Activated CD8-positive, alpha-beta T cell treated with anti-CD3 and anti-CD28 coated beads for 36 hours (primary cell): ENCODE measurements at regions not wholly inside any gene's neighbourhood (a gene's known extent, or its start where the extent isn't known, plus 50 kb on each side); places are given as distances from the start of the nearest gene placed in this dataset.
"Not testable (repeated sequence)": the region's sequence is repeated elsewhere in the genome, so short reads cannot be mapped to it uniquely, and the experiment has no call there.

Source experiments
- ATAC-seq: fragments of 200-7000 bp; cut with Tn5 transposase; one replicate; pipeline ENCODE4 v1.10.0; 2021; ENCODE audit warnings: mild to moderate bottlenecking, moderate library complexity
- CTCF ChIA-PET: fragments of 350-600 bp; sonication (Branson Sonifier 250); formaldehyde crosslinking; loops from one replicate; lab custom pipeline; 2021; ENCODE audit warnings: antibody characterized with exemption; lab: Charles Lee
- POLR2A ChIA-PET: fragments of 350-600 bp; sonication (Branson Sonifier 250); formaldehyde crosslinking; loops from one replicate; lab custom pipeline; 2021; ENCODE audit warnings: antibody characterized with exemption; lab: Charles Lee
- DNase-seq: peaks from one replicate; pipeline ENCODE4 v3.0.0-alpha.2; 2020
- H3K27ac Mint-ChIP-seq: one replicate; pipeline ENCODE4 v1.8.0; 2021; ENCODE audit warnings: mild to moderate bottlenecking, mixed read lengths
- H3K27me3 Mint-ChIP-seq: one replicate; pipeline ENCODE4 v1.8.0; 2021; ENCODE audit warnings: mixed read lengths
- H3K36me3 Mint-ChIP-seq: one replicate; pipeline ENCODE4 v1.8.0; 2021; ENCODE audit warnings: low read depth, mixed read lengths
- H3K4me1 Mint-ChIP-seq: one replicate; pipeline ENCODE4 v1.8.0; 2021; ENCODE audit warnings: low read depth, mixed read lengths
- H3K4me3 Mint-ChIP-seq: one replicate; pipeline ENCODE4 v1.8.0; 2021; ENCODE audit warnings: mild to moderate bottlenecking, moderate library complexity, mixed read lengths
- H3K9me3 Mint-ChIP-seq: one replicate; pipeline ENCODE4 v1.8.0; 2021; ENCODE audit warnings: mixed read lengths
- CTCF ChIP-seq: fragments of 200-600 bp; IDR thresholded peaks from one replicate; pipeline ENCODE4 v1.8.0; 2022; ENCODE audit warnings: antibody characterized with exemption, mild to moderate bottlenecking
- intact Hi-C: fragments of 100-400 bp; cut with micrococcal nuclease; formaldehyde crosslinking; loops from one replicate; pipeline ENCODE4 v1.10.0; 2022

DNA sequence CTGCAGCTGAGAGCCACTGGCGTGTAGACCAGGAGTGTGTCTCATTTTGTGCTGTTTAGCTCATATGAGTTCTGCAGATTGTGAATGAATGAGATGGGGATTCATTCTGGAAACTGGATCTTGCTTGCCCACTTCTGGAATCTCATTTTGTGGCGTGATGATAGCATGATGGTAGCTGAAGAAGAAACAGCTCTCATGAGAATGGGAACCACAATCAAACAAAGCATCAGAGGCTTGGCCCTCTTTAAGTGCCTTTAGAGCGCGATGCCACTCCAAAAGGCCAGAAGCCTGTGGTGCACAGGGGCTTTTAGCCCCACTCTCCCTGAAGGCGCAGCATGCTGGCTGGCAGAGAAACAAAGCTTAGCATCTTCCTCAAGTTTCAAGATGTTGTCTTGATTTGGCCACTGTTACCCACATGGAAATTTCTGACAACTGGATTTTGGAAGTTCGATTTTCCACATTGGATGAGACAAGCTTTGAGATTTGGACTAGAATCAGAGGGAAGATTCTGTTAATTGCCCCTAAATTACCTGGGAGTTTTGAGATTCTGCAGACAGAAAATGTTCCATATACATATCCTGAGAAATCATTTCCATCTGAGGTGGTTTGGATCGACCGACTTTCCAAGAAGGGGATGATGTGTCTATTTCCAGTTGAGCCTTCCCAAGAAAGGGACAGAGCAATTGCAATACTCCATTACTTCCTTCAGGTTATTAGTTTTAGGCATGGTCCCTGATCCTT is 234.5 kb downstream of the VAPA start:
- Mint-ChIP-seq H3K4me1 (no peaks in the 10 kb centered on the region), H3K4me3 (no peak overlapping the region), H3K36me3 (no peaks in the 10 kb centered on the region), H3K9me3 (peaks cover 2% of the 10 kb centered on the region), H3K27ac (no peak overlapping the region), H3K27me3 (no peaks in the 10 kb centered on the region)
- intact Hi-C loops = no loop called here
- ChIA-PET POLR2A (no interaction called here), CTCF (no interaction called here)
- ATAC-seq (no peak), DNase-seq (no peak)
- TF ChIP-seq CTCF = no peak

DNA sequence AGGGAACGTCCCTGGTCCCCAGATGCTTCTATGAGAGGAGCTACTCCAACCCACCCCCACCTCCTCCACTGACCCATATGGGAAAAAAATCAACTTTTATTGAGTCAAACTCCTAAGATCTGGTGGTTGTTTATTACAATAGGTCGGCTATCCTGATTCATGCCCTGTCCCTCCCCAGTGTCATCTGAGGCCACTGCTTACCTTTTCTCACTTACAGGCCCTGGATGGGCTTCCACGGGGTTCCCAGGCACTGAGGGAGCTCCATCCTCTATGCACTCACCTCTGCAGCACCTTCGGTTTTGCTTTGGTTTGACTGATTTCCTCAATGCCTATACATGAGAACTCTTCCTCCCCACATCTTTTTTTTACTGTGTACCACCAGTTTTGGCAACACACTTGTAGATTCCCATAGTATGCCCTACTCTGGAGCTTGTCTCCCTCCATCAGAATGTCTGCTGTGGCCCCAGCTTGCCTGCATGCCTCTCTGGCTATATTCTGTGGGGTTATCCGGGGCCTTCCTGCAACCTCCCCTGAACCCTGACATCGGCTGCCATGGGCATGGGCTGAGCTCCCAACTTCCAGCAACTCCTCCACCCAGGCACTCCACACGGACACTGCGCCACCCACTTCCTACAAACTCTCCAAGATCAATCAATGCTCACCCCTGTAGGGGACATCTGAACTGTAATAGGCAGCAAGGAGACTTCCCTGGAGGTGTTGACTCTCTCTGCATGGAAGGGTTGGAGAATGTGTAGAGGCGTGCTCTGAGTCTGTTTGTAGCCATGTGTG is 236.1 kb downstream of the VAPA start:
- TF ChIP-seq CTCF = no peak
- CTCF ChIA-PET = no interaction called here
- ATAC-seq = no peak
- H3K4me1 Mint-ChIP-seq = no peaks in the 10 kb centered on the region
- H3K27me3 Mint-ChIP-seq = no peaks in the 10 kb centered on the region
- H3K36me3 Mint-ChIP-seq = no peaks in the 10 kb centered on the region
- peaks cover 2% of the 10 kb centered on the region for H3K9me3 Mint-ChIP-seq
- POLR2A ChIA-PET = no interaction called here
- intact Hi-C loops = no loop called here
- H3K27ac Mint-ChIP-seq = no peak overlapping the region
- H3K4me3 Mint-ChIP-seq = no peak overlapping the region
- no peak for DNase-seq

GRCh38 chr18:10150576-10150975 is 236.8 kb downstream of the VAPA start:
- POLR2A ChIA-PET, ATAC-seq, H3K4me1 Mint-ChIP-seq, CTCF ChIA-PET, H3K27me3 Mint-ChIP-seq, H3K4me3 Mint-ChIP-seq, H3K36me3 Mint-ChIP-seq, DNase-seq, H3K9me3 Mint-ChIP-seq, H3K27ac Mint-ChIP-seq, intact Hi-C loops: not testable (repeated sequence)

DNA sequence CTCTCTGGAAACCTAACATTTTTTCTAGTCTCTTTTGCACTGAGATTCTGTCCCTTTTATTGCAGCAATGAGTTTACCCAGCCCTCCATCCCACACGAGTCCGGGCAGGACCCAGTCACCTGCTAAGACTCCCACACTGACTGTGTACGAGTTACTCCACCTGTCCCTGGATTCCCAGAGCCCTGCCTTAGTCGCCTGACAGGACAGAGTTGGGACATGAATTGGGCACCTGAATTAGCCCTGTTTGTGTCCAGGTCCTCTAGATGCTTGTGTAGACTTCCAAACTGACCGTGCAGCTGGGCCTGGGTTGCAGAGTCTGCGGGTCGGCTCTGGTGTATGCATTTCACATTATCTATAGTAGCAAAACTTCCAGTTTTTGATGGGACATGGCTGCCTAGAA is 238.7 kb downstream of the VAPA start:
- no peak for TF ChIP-seq CTCF
- intact Hi-C loops = no loop called here
- CTCF ChIA-PET = no interaction called here
- no peaks in the 10 kb centered on the region for H3K4me1 Mint-ChIP-seq
- no peaks in the 10 kb centered on the region for H3K36me3 Mint-ChIP-seq
- POLR2A ChIA-PET = interaction anchor here (0.6 kb wide), 1 partner anchor 215 kb away, joined by 3 read pairs; no protein-coding TSS in a partner anchor
- DNase-seq (no peak), ATAC-seq (no peak)
- H3K9me3 Mint-ChIP-seq = peaks cover 2% of the 10 kb centered on the region
- no peak overlapping the region for H3K27ac Mint-ChIP-seq
- no peaks in the 10 kb centered on the region for H3K27me3 Mint-ChIP-seq
- no peak overlapping the region for H3K4me3 Mint-ChIP-seq

DNA sequence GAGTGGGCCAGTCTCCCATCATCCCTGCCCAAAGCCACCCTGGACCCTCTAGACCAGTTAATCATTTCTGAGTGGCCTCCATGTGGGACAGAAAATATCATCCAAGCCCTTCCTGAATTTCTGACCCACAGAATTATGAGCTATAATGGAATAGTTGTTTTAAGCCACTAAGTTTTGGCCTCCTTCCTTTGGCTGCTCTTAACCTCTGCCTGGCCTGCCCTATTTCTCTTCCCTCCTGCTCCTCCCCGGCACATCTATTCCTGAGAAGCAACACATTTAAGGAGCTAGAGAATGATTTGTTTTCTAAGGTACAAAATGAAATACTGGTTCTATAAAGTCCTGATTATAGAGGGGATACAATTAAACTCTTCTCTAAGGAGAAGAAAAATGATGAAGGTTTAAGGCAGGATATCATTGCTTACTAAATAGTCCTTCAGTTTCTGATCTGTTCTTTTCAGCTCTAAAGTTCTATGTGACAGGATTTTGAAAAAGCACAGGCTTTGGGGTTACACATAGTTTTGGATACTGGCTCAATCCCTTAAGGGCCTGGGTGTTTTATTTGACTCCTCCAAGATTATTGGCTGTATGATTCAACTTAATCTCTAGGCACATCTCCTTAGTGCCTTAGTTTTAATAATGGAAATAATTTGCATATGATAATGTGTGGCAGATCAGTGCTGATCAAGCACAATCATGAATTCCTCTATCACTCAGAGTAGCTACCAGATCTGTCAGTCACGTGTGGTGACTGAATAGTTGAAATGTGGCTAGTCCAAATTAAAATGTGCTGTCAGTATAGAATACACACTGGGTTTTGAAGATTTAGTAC is 240.3 kb downstream of the VAPA start:
- CTCF ChIA-PET = no interaction called here
- no peak for DNase-seq
- intact Hi-C loops = no loop called here
- H3K4me3 Mint-ChIP-seq = no peak overlapping the region
- no peak overlapping the region for H3K27ac Mint-ChIP-seq
- TF ChIP-seq CTCF = no peak
- no peak for ATAC-seq
- peaks cover 2% of the 10 kb centered on the region for H3K9me3 Mint-ChIP-seq
- H3K4me1 Mint-ChIP-seq = no peaks in the 10 kb centered on the region
- no peaks in the 10 kb centered on the region for H3K36me3 Mint-ChIP-seq
- POLR2A ChIA-PET = no interaction called here
- no peaks in the 10 kb centered on the region for H3K27me3 Mint-ChIP-seq
